ENCODE measurements at regions not wholly inside any gene's neighbourhood (a gene's known extent, or its start where the extent isn't known, plus 50 kb on each side); places are given as distances from the start of the nearest gene placed in this dataset.
A peak's percentile ranks its signal among the peaks of the same experiment; 100 is the strongest.

DNA sequence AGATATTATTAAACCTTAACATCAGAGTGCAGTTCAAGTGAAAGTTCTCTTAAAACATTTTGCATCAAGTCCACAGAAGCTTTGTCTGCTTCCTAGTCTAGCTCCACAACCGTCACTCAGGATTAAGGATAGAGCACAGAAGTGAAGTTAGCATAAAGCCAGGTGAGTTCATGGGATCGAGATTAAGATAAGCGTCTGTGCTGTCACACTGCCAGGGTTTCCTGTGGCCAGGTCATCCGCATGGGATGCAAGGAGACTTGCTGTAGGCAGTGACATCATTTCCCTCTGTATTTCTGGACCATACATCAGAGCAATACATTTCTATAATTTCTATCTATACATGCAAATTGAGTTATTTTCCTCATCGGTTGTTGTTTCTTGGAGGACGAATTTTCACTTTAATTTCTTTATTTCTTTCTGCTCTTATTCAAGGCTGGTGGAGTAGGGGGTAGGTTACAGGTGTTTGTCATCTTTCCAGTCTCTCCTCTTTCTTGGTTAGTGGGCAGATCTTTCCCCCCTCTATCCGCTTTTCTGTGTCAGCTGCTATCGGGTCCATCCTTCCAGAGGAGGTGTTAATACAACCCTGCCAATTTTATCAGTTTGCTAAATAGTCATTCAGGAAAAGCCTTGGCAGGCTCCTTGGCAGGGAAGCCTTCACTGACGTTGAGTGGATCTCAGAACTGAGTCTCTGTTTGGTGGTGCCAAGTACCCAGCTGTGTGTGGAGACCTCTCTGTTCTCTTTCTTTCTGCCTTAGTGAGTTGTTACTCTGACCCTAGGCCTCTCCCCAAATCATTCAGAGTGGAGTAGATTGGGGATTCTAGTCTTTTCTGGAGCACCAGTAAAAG, 307.6 kb upstream of the MAP3K7 start:
- DNase-seq (ENCODE audit: low read depth, low spot score): no peak

GRCh38 chr6:90893400-90893799, 306.5 kb upstream of the MAP3K7 start:
- DNase-seq (ENCODE audit: low read depth, low spot score): no peak

GRCh38 chr6:90892271-90892670, 305.4 kb upstream of the MAP3K7 start:
- no peak for DNase-seq (ENCODE audit: low read depth, low spot score)

DNA sequence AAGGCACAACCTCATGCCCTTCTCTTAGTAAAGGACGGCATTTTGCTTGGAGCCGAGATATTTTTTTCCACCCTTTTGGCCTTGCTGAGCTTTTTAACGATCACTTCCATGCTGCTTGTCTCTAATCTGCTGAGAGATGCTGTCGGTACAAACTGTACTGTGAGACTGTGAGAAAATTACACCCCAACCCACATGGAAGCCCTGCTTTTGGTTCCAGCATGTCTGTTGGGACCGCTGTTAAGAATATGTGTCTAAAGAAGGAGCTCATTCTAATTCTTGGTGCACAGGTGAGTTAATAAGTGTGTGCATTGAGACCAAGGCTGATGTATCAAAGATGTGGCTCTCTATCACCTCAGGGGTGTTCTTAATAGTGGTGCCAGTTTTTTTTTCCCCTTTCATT, 304.5 kb upstream of the MAP3K7 start:
- DNase-seq (ENCODE audit: low read depth, low spot score): no peak

DNA sequence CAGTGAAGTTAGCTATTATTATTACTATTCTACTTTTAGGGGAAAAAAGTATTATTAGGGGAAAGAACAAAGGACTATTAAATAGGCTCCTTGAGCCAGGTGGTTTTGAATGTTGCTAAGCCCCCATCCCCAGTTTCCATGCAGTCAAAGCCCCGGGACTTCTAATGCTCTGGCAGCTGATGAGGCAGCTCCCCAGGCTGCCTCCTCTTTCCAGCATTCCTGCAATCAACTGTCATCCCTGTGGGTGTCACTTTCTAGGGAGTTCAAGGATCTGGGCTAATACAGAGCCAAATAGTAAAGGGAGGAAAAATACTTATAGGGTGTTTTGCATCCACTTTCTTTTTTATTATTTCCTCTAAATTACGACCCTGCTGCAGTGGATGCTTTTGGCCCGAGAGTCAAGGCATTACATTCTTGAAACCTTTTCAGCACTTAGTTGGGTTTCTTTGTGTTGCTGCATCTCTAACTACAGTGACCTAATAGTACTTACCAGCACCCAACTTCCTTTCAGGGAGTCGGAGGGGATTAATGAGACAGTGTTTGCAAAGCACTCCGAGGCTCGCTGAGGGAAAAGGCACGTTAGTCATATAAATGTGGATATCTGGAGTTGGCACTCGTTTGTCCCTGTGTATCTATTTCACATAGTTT, 303.9 kb upstream of the MAP3K7 start:
- peak; percentile 36 for DNase-seq (ENCODE audit: low read depth, low spot score)

GRCh38 chr6:90887764-90888163, 300.9 kb upstream of the MAP3K7 start:
- DNase-seq (ENCODE audit: low read depth, low spot score): no peak

DNA sequence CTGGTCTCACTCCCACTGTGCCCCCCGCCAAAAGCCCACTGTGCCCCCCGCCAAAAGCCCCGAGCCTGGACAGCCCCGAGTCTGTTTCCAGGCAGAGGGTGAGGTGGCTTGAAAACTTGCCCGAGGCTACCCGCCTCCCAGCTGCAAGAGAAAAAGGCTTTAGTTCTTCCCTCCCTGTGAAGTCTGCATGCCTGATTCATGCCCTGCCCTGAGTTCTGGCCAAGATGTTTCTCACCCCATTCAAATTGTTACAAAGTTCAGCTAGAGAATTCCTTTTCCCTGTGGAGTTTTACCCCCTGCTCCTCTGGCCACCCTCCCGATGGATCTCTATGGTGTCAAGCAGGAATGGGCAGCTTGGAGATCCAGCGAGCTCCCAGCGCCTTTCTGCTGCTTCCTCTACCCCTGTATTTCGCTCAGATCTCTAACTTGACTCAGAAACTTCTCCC, 298.8 kb upstream of the MAP3K7 start:
- DNase-seq (ENCODE audit: low read depth, low spot score): peak; percentile 75

DNA sequence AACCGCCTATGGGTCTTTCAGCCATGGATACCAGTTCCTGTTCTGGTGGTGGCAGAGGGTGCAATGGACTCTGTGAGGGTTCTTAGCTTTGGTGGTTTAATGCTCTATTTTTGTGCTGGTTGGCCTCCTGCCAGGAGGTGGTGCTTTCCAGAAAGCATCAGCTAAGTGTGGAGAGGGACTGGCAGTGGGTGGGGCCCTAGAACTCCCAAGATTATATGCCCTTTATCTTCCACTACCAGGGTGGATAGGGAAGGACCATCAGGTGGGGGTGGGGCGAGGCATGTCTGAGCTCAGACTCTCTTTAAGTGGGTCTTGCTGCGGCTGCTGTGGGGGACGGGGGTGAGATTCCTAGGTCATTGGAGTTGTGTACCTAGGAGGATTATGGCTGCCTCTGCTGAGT, 298.3 kb upstream of the MAP3K7 start:
- DNase-seq (ENCODE audit: low read depth, low spot score): peak; percentile 13

DNA sequence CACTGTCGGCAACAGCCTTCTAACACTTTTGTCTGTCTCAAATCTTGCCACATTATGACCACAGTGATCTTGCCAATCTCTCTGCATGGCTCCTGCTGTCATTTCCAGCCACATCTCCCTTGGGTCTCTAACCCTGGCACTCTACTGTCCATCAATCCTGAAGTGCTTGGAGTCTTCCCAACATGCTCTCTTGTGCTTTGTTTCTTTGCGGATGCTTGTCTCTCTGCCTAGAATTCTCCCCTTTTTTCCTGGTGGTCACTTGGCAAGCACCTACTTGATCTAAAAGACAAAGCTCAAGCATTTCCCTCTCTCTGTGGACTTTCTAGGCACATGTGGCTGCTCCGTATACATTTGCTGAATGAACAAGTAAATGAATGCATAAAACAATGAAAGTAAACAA, 290.7 kb upstream of the MAP3K7 start:
- no peak for DNase-seq (ENCODE audit: low read depth, low spot score)

GRCh38 chr6:90874931-90875330, 288.1 kb upstream of the MAP3K7 start:
- no peak for DNase-seq (ENCODE audit: low read depth, low spot score)

DNA sequence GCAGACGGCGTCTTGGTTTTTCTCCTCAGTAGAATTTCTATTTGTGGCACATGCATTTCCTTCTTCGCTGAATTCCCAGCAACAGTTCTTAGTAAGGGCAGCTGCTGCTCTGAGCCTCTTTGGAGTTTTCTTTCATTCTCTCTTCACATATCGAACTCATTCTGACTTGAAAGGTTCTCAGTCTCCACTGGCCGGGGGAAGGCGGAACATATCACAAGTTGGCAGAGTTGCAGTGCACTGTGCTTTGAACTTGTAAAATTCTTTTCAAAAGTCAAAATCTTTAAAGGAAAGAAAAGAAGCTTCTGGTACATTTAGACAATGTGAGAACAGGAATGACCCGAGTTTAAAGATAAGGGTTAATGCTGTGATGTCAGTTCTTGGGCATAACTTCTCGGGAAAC, 286.1 kb upstream of the MAP3K7 start:
- DNase-seq (ENCODE audit: low read depth, low spot score): no peak

GRCh38 chr6:90870561-90870960, 283.7 kb upstream of the MAP3K7 start:
- peak; percentile 28 for DNase-seq (ENCODE audit: low read depth, low spot score)

GRCh38 chr6:90868656-90869055, 281.8 kb upstream of the MAP3K7 start:
- no peak for DNase-seq (ENCODE audit: low read depth, low spot score)

- DNase-seq (ENCODE audit: low read depth, low spot score): no peak
These were observed 281.4 kb upstream of the MAP3K7 start for GRCh38 chr6:90868256-90868655.

DNA sequence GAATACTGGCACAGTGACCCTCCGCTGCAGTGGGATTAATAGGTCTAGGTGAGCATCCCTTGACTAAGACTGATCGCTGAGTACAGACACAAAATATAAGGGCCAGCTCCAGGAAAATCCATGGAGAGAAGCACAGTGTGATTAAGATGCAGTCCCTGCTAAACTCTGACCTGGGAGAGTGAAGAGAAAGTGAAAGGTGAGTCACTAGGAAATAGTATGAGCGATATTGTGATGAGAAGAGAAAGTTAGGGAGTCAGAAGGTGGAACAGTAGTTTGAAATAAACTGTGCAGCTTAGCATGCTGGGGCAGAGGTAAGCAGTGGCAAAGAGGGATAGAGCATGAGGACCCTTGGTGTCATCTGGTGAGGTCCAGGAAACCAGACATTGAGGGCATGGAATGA, 278.6 kb upstream of the MAP3K7 start:
- no peak for DNase-seq (ENCODE audit: low read depth, low spot score)

GRCh38 chr6:90863043-90863442, 276.2 kb upstream of the MAP3K7 start:
- no peak for DNase-seq (ENCODE audit: low read depth, low spot score)

DNA sequence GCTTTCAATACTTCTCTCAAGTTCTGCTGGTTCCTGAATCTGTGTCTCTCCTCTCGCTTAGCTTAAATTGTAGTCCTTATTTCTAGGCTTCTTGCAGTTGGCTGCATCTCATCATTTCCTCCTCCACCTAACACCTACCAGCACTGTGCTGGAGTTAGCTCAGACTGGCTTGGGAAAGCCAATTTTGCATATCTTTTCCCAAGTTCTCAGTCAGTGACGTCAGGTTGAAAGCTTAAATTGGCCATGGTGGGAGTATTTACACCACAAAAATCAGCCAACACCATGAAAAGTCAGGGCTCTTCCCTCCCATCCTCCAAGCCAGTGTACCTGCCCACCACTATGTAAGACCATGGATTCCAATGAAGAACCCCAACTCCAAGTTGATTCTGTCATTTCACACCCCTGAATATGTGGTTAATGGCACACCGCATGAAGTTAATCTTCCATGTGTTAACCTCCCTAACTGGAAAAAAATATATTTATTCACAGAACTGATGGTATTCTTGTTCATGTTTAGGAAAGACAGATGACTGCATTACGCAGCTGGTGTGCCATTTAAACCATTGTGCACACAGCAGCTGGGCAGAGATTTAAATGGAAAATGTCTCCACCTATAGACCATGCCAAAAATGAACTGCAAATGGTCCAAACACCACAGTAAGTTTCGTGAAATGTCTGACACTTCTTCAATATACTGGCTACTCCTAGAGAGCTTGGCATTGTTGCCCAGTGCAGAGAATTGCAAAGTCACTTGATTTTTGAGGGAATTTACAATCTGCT, 274.1 kb upstream of the MAP3K7 start:
- DNase-seq (ENCODE audit: low read depth, low spot score): no peak

DNA sequence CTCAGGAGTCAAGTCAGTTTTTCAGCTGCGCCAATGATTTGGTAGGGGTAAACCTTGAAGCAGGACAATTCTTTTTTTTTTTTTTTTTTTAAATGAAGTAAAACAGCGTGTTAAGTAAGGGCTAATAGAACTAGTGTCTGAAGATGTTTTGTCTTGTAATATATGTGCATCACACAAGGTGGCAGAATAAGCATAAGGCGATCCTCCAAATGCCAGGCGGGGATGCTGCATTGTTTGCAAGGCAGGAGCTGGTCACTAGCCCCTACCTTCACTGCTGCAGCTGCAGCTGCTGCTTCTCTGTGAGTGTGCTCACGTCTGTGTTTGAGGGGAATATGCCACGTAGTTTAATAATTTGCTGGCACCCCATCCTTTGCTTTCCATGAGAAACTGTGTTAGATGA, 272.7 kb upstream of the MAP3K7 start:
- DNase-seq (ENCODE audit: low read depth, low spot score): no peak

GRCh38 chr6:90859056-90859455, 272.2 kb upstream of the MAP3K7 start:
- DNase-seq (ENCODE audit: low read depth, low spot score): no peak

DNA sequence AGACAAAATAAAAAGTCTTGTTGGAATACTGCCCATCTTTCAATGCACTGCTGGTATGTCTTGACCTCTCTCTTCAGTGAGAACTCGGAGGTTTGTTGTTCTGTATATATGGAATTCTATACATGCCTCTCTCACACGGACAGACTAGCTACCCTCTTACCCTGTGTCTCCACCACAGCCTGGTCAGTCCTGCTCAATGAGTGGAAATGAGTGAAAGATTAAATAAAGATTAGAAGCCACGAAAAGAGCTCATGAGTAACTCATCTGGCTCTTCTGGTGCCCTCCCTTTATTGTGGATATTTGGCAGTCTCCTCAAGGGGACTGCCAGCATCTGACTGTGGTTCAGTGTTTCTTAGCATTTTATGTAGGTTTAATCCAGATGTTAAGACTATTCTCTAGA, 262.8 kb upstream of the MAP3K7 start:
- DNase-seq (ENCODE audit: low read depth, low spot score): peak; percentile 34

DNA sequence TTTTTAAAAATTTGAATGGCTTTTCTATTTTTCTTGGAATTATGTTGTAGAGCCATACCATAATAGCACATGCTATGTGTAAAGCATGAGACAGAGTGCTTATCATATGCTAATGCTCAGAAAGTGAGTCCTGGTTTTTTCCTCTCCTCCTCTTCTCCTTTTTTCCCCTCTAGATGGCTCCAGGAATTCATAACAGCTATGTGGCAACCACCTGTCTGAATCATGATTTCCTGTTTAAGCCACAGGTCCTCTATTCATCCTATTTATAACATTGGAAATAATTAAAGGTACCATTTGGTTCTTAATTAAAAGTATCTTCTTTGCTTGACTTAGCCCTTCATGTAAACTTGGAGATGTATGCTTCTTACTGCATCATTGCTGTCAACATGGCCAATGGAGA, 260.0 kb upstream of the MAP3K7 start:
- no peak for DNase-seq (ENCODE audit: low read depth, low spot score)

GRCh38 chr6:90835596-90836212, 248.8 kb upstream of the MAP3K7 start:
- DNase-seq (ENCODE audit: low read depth, low spot score): no peak
